ENCODE measurements at regions not wholly inside any gene's neighbourhood (a gene's known extent, or its start where the extent isn't known, plus 50 kb on each side); places are given as distances from the start of the nearest gene placed in this dataset.

- WGBS, 4 donors = 83 to 87% (median 86%) methylated on average over 6 of the region's 6 CpGs
- no peaks in the 10 kb centered on the region for H3K27me3 ChIP-seq
- no peaks in the 10 kb centered on the region for H3K4me1 ChIP-seq (replicated peaks in 1 of 2)
- no peaks in the 10 kb centered on the region for H3K36me3 ChIP-seq (replicated peaks in 1 of 2)
- no peak overlapping the region for H3K4me3 ChIP-seq
- TF ChIP-seq, protein P1, sequence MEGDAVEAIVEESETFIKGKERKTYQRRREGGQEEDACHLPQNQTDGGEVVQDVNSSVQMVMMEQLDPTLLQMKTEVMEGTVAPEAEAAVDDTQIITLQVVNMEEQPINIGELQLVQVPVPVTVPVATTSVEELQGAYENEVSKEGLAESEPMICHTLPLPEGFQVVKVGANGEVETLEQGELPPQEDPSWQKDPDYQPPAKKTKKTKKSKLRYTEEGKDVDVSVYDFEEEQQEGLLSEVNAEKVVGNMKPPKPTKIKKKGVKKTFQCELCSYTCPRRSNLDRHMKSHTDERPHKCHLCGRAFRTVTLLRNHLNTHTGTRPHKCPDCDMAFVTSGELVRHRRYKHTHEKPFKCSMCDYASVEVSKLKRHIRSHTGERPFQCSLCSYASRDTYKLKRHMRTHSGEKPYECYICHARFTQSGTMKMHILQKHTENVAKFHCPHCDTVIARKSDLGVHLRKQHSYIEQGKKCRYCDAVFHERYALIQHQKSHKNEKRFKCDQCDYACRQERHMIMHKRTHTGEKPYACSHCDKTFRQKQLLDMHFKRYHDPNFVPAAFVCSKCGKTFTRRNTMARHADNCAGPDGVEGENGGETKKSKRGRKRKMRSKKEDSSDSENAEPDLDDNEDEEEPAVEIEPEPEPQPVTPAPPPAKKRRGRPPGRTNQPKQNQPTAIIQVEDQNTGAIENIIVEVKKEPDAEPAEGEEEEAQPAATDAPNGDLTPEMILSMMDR (IDR thresholded peaks at IDR 0.05) = no peak
- no peak for TF ChIP-seq POLR2A (IDR thresholded peaks at IDR 0.05)
- no peaks in the 10 kb centered on the region for H3K9me3 ChIP-seq (replicated peaks in 1 of 3)
- intact Hi-C loops (cut with DNase I) = no loop called here
- no peak for DNase-seq
- no peak overlapping the region for H3K27ac ChIP-seq
These were observed 80.3 kb upstream of the SLC35G4 start for GRCh38 chr18:11529081-11529480.

DNA sequence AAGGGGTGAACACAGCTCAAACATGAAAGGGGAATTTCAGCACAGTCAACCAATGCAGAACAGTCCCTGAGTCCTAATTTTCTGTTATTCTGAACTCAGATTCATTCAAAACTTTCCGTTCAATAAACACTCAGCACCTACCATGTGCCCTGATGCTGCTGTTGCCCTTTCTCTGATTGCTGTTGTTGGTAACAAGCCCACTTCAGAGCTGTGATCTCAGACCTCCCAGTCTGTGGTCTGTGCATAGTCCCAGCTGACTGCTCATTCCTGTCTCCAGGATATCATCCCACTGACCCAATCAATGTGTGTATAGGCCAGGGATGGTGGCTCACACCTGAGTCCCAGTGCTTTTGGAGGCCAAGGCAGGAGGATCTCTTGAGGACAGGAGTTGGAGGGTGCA lies 82.7 kb upstream of the SLC35G4 start:
- H3K4me3 ChIP-seq = no peak overlapping the region
- TF ChIP-seq, protein P1 (IDR thresholded peaks at IDR 0.05) = no peak
- H3K4me1 ChIP-seq (replicated peaks in 1 of 2) = no peaks in the 10 kb centered on the region
- no peaks in the 10 kb centered on the region for H3K9me3 ChIP-seq (replicated peaks in 1 of 3)
- no peaks in the 10 kb centered on the region for H3K36me3 ChIP-seq (replicated peaks in 1 of 2)
- H3K27ac ChIP-seq = no peak overlapping the region
- 88 to 100% (median 93%) methylated on average over 1 of the region's 1 CpG for WGBS, 4 donors
- intact Hi-C loops (cut with DNase I) = no loop called here
- no peak for DNase-seq
- H3K27me3 ChIP-seq = no peaks in the 10 kb centered on the region

DNA sequence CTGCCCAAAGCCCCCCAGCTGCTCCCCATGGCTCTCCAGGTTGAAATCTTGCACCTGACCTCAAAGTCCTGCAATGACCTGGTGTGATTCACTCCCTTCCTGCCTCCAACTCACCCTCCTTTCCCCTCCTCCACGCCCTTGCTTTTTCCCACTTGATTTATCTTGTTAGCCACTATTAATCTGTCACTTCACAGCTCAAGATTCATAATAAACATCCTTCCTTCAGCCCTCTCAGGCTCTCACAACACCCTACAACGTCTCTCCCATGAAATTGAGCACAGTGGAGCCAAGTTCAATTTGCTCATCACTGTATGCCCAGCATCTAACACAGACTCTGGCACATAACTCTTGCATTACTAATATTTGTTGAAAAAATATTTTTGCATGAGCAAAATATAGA lies 85.6 kb upstream of the SLC35G4 start:
- DNase-seq = no peak
- intact Hi-C loops (cut with DNase I) = no loop called here
- H3K4me1 ChIP-seq (replicated peaks in 1 of 2) = no peaks in the 10 kb centered on the region
- TF ChIP-seq POLR2A (IDR thresholded peaks at IDR 0.05) = no peak
- TF ChIP-seq, protein P1 (IDR thresholded peaks at IDR 0.05) = no peak
- 36 to 52% (median 46%) methylated on average over 2 of the region's 2 CpGs for WGBS, 4 donors
- no peaks in the 10 kb centered on the region for H3K27me3 ChIP-seq
- H3K9me3 ChIP-seq (replicated peaks in 1 of 3) = no peaks in the 10 kb centered on the region
- H3K36me3 ChIP-seq (replicated peaks in 1 of 2) = no peaks in the 10 kb centered on the region
- no peak overlapping the region for H3K27ac ChIP-seq
- no peak overlapping the region for H3K4me3 ChIP-seq

DNA sequence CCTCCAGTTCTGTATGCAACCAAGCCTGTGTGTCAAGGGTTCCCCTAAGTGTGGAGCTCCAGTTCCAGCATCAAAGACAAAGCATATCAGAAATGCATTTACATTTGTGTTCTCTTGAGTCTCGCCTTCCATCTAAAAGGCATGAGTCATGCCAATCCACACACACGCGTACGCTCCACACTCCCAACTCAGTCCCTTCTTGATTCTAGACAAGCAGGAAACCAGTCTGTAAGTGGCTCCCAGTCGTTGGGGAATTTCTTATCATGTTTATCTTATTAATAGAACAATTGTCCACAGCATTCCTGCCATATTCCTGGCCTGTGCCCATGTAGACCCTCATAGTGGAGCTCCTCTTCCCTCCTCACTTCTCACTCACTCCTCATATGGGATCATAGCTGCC lies 86.4 kb upstream of the SLC35G4 start:
- H3K36me3 ChIP-seq (replicated peaks in 1 of 2) = no peaks in the 10 kb centered on the region
- no peak overlapping the region for H3K4me3 ChIP-seq
- DNase-seq = no peak
- H3K4me1 ChIP-seq (replicated peaks in 1 of 2) = no peaks in the 10 kb centered on the region
- no peaks in the 10 kb centered on the region for H3K27me3 ChIP-seq
- H3K27ac ChIP-seq = no peak overlapping the region
- TF ChIP-seq, protein P1 (IDR thresholded peaks at IDR 0.05) = no peak
- no peak for TF ChIP-seq POLR2A (IDR thresholded peaks at IDR 0.05)
- WGBS, 4 donors = 75 to 76% (median 76%) methylated on average over 5 of the region's 5 CpGs
- H3K9me3 ChIP-seq (replicated peaks in 1 of 3) = no peaks in the 10 kb centered on the region
- intact Hi-C loops (cut with DNase I) = no loop called here
